SK-N-SH (cell line): ENCODE measurements at regions not wholly inside any gene's neighbourhood (a gene's known extent, or its start where the extent isn't known, plus 50 kb on each side); places are given as distances from the start of the nearest gene placed in this dataset.
"Not testable (repeated sequence)": the region's sequence is repeated elsewhere in the genome, so short reads cannot be mapped to it uniquely, and the experiment has no call there.

Experiments
- CTCF ChIA-PET: fragments of 300-600, 350-600 bp; formaldehyde crosslinking; extraction: SDS; loops from one replicate; lab custom pipeline; 2021; lab: Yijun Ruan, JAX
- POLR2A ChIA-PET: fragments of 350-600 bp; sonication (Branson Sonifier 250); formaldehyde crosslinking; extraction: SDS; loops from one replicate; lab custom pipeline; 2020; ENCODE audit warnings: antibody characterized with exemption, inconsistent platforms; lab: Yijun Ruan, JAX
- DNase-seq: peaks from one replicate; pipeline ENCODE4 v3.0.0; 2012
- H2AFZ ChIP-seq: fragments of 200-600 bp; sonication (generic); 2 replicates; pipeline ENCODE4 v1.8.1; 2016; ENCODE audit warnings: antibody characterized with exemption, mild to moderate bottlenecking, low read depth
- H3F3A ChIP-seq: fragments of 200-600 bp; sonication (generic); replicated peaks from 2 replicates; pipeline ENCODE3; 2016; ENCODE audit warnings: antibody characterized with exemption, mild to moderate bottlenecking; ENCODE audit not compliant: insufficient read depth
- H3K27ac ChIP-seq, 2 experiments: fragments of 200-500 bp in 1 of 2; fragments of 200-600 bp in 1 of 2; sonication (Bioruptor generic) in 1 of 2; sonication (generic), shearing (Covaris generic) in 1 of 2; 2 replicates each; pipeline versions ENCODE4 v1.5.1 to v1.6.1; 2014 to 2016; ENCODE audit warnings: low read depth in 2 of 2, inconsistent platforms in 1 of 2, low read length in 1 of 2, mild to moderate bottlenecking in 1 of 2, mixed read lengths in 1 of 2
- H3K27me3 ChIP-seq: fragments of 200-600 bp; sonication (generic), shearing (Covaris generic); 2 replicates; pipeline ENCODE4 v1.6.1; 2016; ENCODE audit warnings: mixed run types; ENCODE audit not compliant: insufficient read depth
- H3K36me3 ChIP-seq, 2 experiments: fragments of 200-500 bp in 1 of 2; fragments of 200-600 bp in 1 of 2; sonication (Bioruptor generic) in 1 of 2; sonication (generic) in 1 of 2; replicated peaks in 1 of 2; 2 replicates each; pipeline versions ENCODE3 to v1.5.1; 2014 to 2016; ENCODE audit warnings: low read length in 1 of 2, mild to moderate bottlenecking in 1 of 2; ENCODE audit not compliant: insufficient read depth in 2 of 2, control insufficient read depth in 1 of 2
- H3K4me1 ChIP-seq, 2 experiments: fragments of 200-500 bp in 1 of 2; fragments of 200-600 bp in 1 of 2; sonication (Bioruptor generic) in 1 of 2; sonication (generic), shearing (Covaris generic) in 1 of 2; 2 replicates each; pipeline versions ENCODE4 v1.5.1 to v1.6.1; 2014 to 2016; ENCODE audit warnings: low read depth in 1 of 2, low read length in 1 of 2, mixed run types in 1 of 2; ENCODE audit not compliant: insufficient read depth in 2 of 2, control insufficient read depth in 1 of 2
- H3K4me2 ChIP-seq: fragments of 200-600 bp; sonication (generic), shearing (Covaris generic); 2 replicates; pipeline ENCODE4 v1.6.1; 2017; ENCODE audit warnings: mixed run types
- H3K4me3 ChIP-seq, 2 experiments: fragments of 200-500 bp in 1 of 2; fragments of 200-600 bp in 1 of 2; sonication (Bioruptor generic) in 1 of 2; sonication (generic), shearing (Covaris generic) in 1 of 2; 2 replicates each; pipeline versions ENCODE4 v1.5.1 to v1.8.1; 2014 to 2016; ENCODE audit warnings: low read depth in 2 of 2, inconsistent platforms in 1 of 2, low read length in 1 of 2, mild to moderate bottlenecking in 1 of 2, mixed read lengths in 1 of 2, moderate library complexity in 1 of 2
- H3K79me2 ChIP-seq: fragments of 200-600 bp; sonication (generic); 2 replicates; pipeline ENCODE4 v1.8.1; 2017; ENCODE audit warnings: mild to moderate bottlenecking; ENCODE audit not compliant: insufficient read depth
- H3K9ac ChIP-seq: fragments of 200-600 bp; sonication (generic); 2 replicates; pipeline ENCODE4 v1.6.1; 2017; ENCODE audit warnings: mixed run types
- H3K9me2 ChIP-seq: fragments of 200-600 bp; sonication (generic); 2 replicates; pipeline ENCODE4 v1.6.1; 2017; ENCODE audit warnings: mixed run types
- H3K9me3 ChIP-seq: fragments of 200-600 bp; sonication (generic); 2 replicates; pipeline ENCODE4 v1.6.1; 2017; ENCODE audit warnings: mixed run types, mild to moderate bottlenecking, moderate library complexity
- H4K20me1 ChIP-seq: fragments of 200-600 bp; sonication (generic); 2 replicates; pipeline ENCODE4 v1.6.1; 2017; ENCODE audit warnings: mild to moderate bottlenecking, mixed run types; ENCODE audit not compliant: insufficient read depth
- EZH2phosphoT487 ChIP-seq: fragments of 200-600 bp; sonication (generic); IDR thresholded peaks from 2 replicates; pipeline ENCODE4 v1.6.1; 2017; ENCODE audit warnings: low read depth, mixed run types, mild to moderate bottlenecking, antibody characterized with exemption, moderate library complexity, borderline replicate concordance
- FOXJ3 ChIP-seq: sonication (generic); formaldehyde crosslinking; IDR thresholded peaks from 2 replicates; pipeline ENCODE4 v1.5.1; 2020; ENCODE audit warnings: mild to moderate bottlenecking, missing genetic modification reagents
- MEF2A ChIP-seq: IDR thresholded peaks from 2 replicates; pipeline ENCODE4 v1.4.0; 2012; ENCODE audit warnings: low read depth, borderline replicate concordance
- USF1 ChIP-seq: IDR thresholded peaks from 2 replicates; pipeline ENCODE4 v1.4.0; 2012; ENCODE audit warnings: low read depth, borderline replicate concordance
- WGBS: methylation state at CpG from one replicate; pipeline ENCODE4 v1.1.6; 2017; ENCODE audit warnings: low lambda C conversion rate; 5-methylcytosine and 5-hydroxymethylcytosine counted together

GRCh38 chr21:17694416-17694815 lies 81.7 kb upstream of the BTG3 start:
- H3K27me3 ChIP-seq, H4K20me1 ChIP-seq, H3K4me3 ChIP-seq, H3K79me2 ChIP-seq, CTCF ChIA-PET, POLR2A ChIA-PET, H3K4me2 ChIP-seq, H3K27ac ChIP-seq, H2AFZ ChIP-seq, H3K4me1 ChIP-seq, H3F3A ChIP-seq, H3K9me3 ChIP-seq, DNase-seq, H3K9me2 ChIP-seq, H3K9ac ChIP-seq, H3K36me3 ChIP-seq: not testable (repeated sequence)
- WGBS = 34% methylated on average over 7 of the region's 9 CpGs

GRCh38 chr21:17693801-17694200 lies 81.1 kb upstream of the BTG3 start:
- Histone ChIP-seq H3K27ac (no peak overlapping the region), H4K20me1 (no peaks in the 10 kb centered on the region), H3F3A (no peaks in the 10 kb centered on the region), H3K4me3 (no peak overlapping the region), H3K27me3 (peaks cover 4% of the 10 kb centered on the region; the same call in 1 of the 2 replicates), H3K9me2 (no peaks in the 10 kb centered on the region), H3K4me2 (no peak overlapping the region), H3K9ac (no peak overlapping the region), H3K79me2 (no peaks in the 10 kb centered on the region), H2AFZ (no peak overlapping the region), H3K36me3 (no peaks in the 10 kb centered on the region), H3K9me3 (no peaks in the 10 kb centered on the region), H3K4me1 (peaks cover 0 to 5% of the 10 kb centered on the region in 2 experiments; a peak in 1 of 4 replicates)
- WGBS = 58% methylated on average over 8 of the region's 8 CpGs
- ChIA-PET POLR2A (no interaction called here), CTCF (no interaction called here)
- DNase-seq = no peak
- TF ChIP-seq USF1 = no peak

GRCh38 chr21:17690078-17690494 lies 77.4 kb upstream of the BTG3 start:
- CTCF ChIA-PET = interaction anchor here (0.6 to 4.2 kb wide), 6 partner anchors 10 to 235 kb away, joined by 3 to 13 read pairs (median 4); no protein-coding TSS in a partner anchor
- H3K36me3 ChIP-seq = no peaks in the 10 kb centered on the region
- no peak for DNase-seq
- no peaks in the 10 kb centered on the region for H3F3A ChIP-seq
- TF ChIP-seq MEF2A (no peak), EZH2phosphoT487 (no peak), FOXJ3 (no peak)
- no peaks in the 10 kb centered on the region for H4K20me1 ChIP-seq
- peak overlapping the region; percentile 22; the same call in 1 of the 2 replicates for H3K4me2 ChIP-seq
- no peaks in the 10 kb centered on the region for H3K27me3 ChIP-seq
- no peak overlapping the region for H3K27ac ChIP-seq
- no peaks in the 10 kb centered on the region for H3K9me3 ChIP-seq
- POLR2A ChIA-PET = no interaction called here
- 33% methylated on average over 1 of the region's 1 CpG for WGBS
- H2AFZ ChIP-seq = no peak overlapping the region
- H3K79me2 ChIP-seq = no peaks in the 10 kb centered on the region; the same call in 1 of the 2 replicates
- H3K4me1 ChIP-seq = peaks cover 0 to 5% of the 10 kb centered on the region in 2 experiments; a peak in 1 of 4 replicates
- no peaks in the 10 kb centered on the region for H3K9me2 ChIP-seq
- H3K4me3 ChIP-seq = no peak overlapping the region
- H3K9ac ChIP-seq = no peak overlapping the region
